Fibroblast of gingiva (primary cell): ENCODE measurements at regions not wholly inside any gene's neighbourhood (a gene's known extent, or its start where the extent isn't known, plus 50 kb on each side); places are given as distances from the start of the nearest gene placed in this dataset.
A peak's percentile ranks its signal among the peaks of the same experiment; 100 is the strongest.

Experiments
- DNase-seq: peaks from one replicate; pipeline ENCODE4 v3.0.0-alpha.2; 2011; ENCODE audit warnings: low read depth

GRCh38 chr5:125326150-125326510 lies 579.7 kb upstream of the ZNF608 start:
- DNase-seq: peak; percentile 26

- DNase-seq: no peak
Observed at GRCh38 chr5:125327676-125328075, 581.2 kb upstream of the ZNF608 start.

GRCh38 chr5:125331987-125332598 lies 585.7 kb upstream of the ZNF608 start:
- no peak for DNase-seq

GRCh38 chr5:125333416-125333815 lies 587.0 kb upstream of the ZNF608 start:
- DNase-seq: no peak

GRCh38 chr5:125336401-125336800 lies 590.0 kb upstream of the ZNF608 start:
- peak; percentile 75 for DNase-seq

- no peak for DNase-seq
Observed at GRCh38 chr5:125337294-125337693, 590.9 kb upstream of the ZNF608 start.

- DNase-seq: peak; percentile 41
Observed at GRCh38 chr5:125338440-125339174, 592.2 kb upstream of the ZNF608 start.

- no peak for DNase-seq
Observed at GRCh38 chr5:125341436-125341835, 595.0 kb upstream of the ZNF608 start.

- no peak for DNase-seq
Observed at GRCh38 chr5:125343015-125343414, 596.6 kb upstream of the ZNF608 start.

- DNase-seq: no peak
Observed at GRCh38 chr5:125346316-125346715, 599.9 kb upstream of the ZNF608 start.

GRCh38 chr5:125348221-125348692 lies 601.8 kb upstream of the ZNF608 start:
- DNase-seq: peak; percentile 82

GRCh38 chr5:125348936-125349831 lies 602.7 kb upstream of the ZNF608 start:
- peak; percentile 81 for DNase-seq

- no peak for DNase-seq
Observed at GRCh38 chr5:125357660-125358059, 611.2 kb upstream of the ZNF608 start.

- DNase-seq: no peak
Observed at GRCh38 chr5:125365747-125366146, 619.3 kb upstream of the ZNF608 start.

- peak; percentile 10 for DNase-seq
Observed at GRCh38 chr5:125367702-125368101, 621.3 kb upstream of the ZNF608 start.

GRCh38 chr5:125370461-125371205 lies 624.2 kb upstream of the ZNF608 start:
- DNase-seq: no peak

- DNase-seq: peak; percentile 61
Observed at GRCh38 chr5:125372694-125373631, 626.5 kb upstream of the ZNF608 start.

GRCh38 chr5:125375143-125375542 lies 628.7 kb upstream of the ZNF608 start:
- no peak for DNase-seq

- no peak for DNase-seq
Observed at GRCh38 chr5:125376059-125376641, 629.7 kb upstream of the ZNF608 start.

- DNase-seq: no peak
Observed at GRCh38 chr5:125377141-125377540, 630.7 kb upstream of the ZNF608 start.
